RWPE1 (cell line): ENCODE measurements at regions not wholly inside any gene's neighbourhood (a gene's known extent, or its start where the extent isn't known, plus 50 kb on each side); places are given as distances from the start of the nearest gene placed in this dataset.
"Not testable (repeated sequence)": the region's sequence is repeated elsewhere in the genome, so short reads cannot be mapped to it uniquely, and the experiment has no call there.

Experiments
- CTCF ChIA-PET: fragments of 350-600 bp; sonication (Branson Sonifier 250); formaldehyde crosslinking; extraction: SDS; loops from one replicate; lab custom pipeline; 2021; lab: Yijun Ruan, JAX
- POLR2A ChIA-PET: fragments of 400-600 bp; formaldehyde crosslinking; extraction: SDS; loops from one replicate; lab custom pipeline; 2020; ENCODE audit warnings: antibody characterized with exemption; ENCODE audit not compliant: low non-redundant PET; lab: Yijun Ruan, JAX
- DNase-seq: peaks from one replicate; pipeline ENCODE4 v3.0.0; 2012; ENCODE audit warnings: low spot score
- H3K27ac ChIP-seq: fragments of 450-650 bp; 2 replicates; pipeline ENCODE4 v1.5.1; 2017
- CTCF ChIP-seq: fragments of 450-650 bp; conservative IDR thresholded peaks from 2 replicates; pipeline ENCODE4 v1.5.1; 2017; ENCODE audit warnings: low read depth, mild to moderate bottlenecking

- no peak for TF ChIP-seq CTCF
- ChIA-PET CTCF (no interaction called here), POLR2A (no interaction called here)
- no peak for DNase-seq
- no peak overlapping the region for H3K27ac ChIP-seq
Measured at GRCh38 chr7:148507787-148508186, 82.8 kb upstream of the C7orf33 start.

GRCh38 chr7:148514236-148514635 lies 76.3 kb upstream of the C7orf33 start:
- H3K27ac ChIP-seq, result no peak overlapping the region
- DNase-seq, result no peak
- CTCF ChIA-PET, result no interaction called here
- POLR2A ChIA-PET, result no interaction called here
- TF ChIP-seq CTCF, result no peak

GRCh38 chr7:148515237-148515636 lies 75.3 kb upstream of the C7orf33 start:
- TF ChIP-seq CTCF, result no peak
- CTCF ChIA-PET, result no interaction called here
- H3K27ac ChIP-seq, result no peak overlapping the region
- DNase-seq, result no peak
- POLR2A ChIA-PET, result no interaction called here

- TF ChIP-seq CTCF, result no peak
- POLR2A ChIA-PET, result no interaction called here
- DNase-seq, result no peak
- CTCF ChIA-PET, result no interaction called here
- H3K27ac ChIP-seq, result no peak overlapping the region
Measured at GRCh38 chr7:148515728-148516695, 74.6 kb upstream of the C7orf33 start.

- CTCF ChIA-PET, result interaction anchor here (0.6 kb wide), 1 partner anchor 439 kb away, joined by 3 read pairs; no protein-coding TSS in a partner anchor
- DNase-seq, POLR2A ChIA-PET, H3K27ac ChIP-seq: not testable (repeated sequence)
Measured at GRCh38 chr7:148519386-148519785, 71.2 kb upstream of the C7orf33 start.

DNA sequence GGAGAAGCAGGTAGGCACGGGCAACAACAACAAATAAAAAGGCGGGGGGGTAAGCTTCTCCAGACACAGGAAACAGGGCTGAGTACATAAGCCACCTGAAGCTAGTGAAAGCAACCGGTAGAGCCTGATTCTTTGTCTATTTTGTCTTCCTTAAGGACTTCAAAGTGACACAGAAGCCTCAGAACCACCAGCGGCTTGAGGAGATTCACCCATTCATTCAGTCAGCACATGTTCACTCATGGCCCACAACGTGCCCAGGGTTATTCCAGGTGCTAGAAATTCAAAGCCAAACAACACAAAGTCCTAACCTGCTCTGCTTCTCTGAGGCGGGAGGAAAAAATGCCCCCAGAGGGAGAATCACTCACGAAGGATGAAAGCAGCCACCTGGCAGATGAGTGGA lies 69.3 kb upstream of the C7orf33 start:
- no peak overlapping the region for H3K27ac ChIP-seq
- CTCF ChIA-PET, result no interaction called here
- DNase-seq, result no peak

More for the DNA sequence above, 69.3 kb upstream of the C7orf33 start:
- POLR2A ChIA-PET, result no interaction called here
- TF ChIP-seq CTCF, result no peak
